ENCODE measurements at regions not wholly inside any gene's neighbourhood (a gene's known extent, or its start where the extent isn't known, plus 50 kb on each side); places are given as distances from the start of the nearest gene placed in this dataset.

DNA sequence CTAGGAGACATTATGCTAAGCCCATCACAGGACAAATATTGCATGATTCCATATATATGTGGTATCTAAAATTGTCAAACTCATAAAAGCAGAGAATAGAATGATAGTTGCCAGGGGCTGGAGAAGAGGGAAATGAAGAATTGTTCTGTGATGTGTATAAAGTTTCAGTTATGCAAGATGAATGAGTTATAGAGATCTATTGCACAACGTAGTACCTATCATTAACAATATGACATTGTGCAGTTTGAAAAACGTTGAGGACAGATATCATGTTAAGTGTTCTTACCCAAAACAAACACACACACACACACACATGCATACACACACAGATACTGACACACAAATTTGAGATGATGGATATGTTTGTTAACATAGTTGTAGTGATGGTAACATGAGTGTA, 871.6 kb upstream of the GOT2 start:
- H3K4me2 ChIP-seq = no peak overlapping the region

DNA sequence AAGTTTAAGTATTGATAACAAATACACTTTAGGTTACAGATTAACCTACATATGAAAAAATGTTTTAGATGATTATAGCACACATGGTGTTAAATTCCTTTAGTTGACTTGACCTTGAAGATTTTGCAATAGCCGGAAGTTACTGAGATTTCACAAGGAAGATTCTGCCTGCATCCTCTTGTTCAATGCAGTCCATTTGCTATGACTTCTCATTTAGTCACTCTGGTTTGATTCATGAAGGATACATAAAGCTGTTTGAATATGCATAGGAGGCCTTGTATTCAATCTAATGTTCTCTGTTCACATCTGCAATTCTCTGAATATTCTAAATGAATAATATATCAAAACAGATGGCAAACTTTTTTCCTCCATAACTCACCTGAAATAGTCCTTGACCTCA, 870.2 kb upstream of the GOT2 start:
- no peak overlapping the region for H3K4me2 ChIP-seq
- H2AFZ ChIP-seq = no peak overlapping the region
- Mint-ChIP-seq H3K4me1 (no peaks in the 10 kb centered on the region), H3K27me3 (ENCODE audit: insufficient read depth, low read depth, poor library complexity) (no peaks in the 10 kb centered on the region), H3K27ac (no peak overlapping the region), H3K36me3 (ENCODE audit: low read depth) (no peaks in the 10 kb centered on the region), H3K4me3 (no peak overlapping the region), H3K9me3 (no peaks in the 10 kb centered on the region)
- no peaks in the 10 kb centered on the region for H3K36me3 ChIP-seq (ENCODE audit: insufficient read depth)
- no peak overlapping the region for H3K4me3 ChIP-seq
- H4K20me1 ChIP-seq (replicated peaks; ENCODE audit: insufficient read depth) = no peaks in the 10 kb centered on the region
- H3K9me2 ChIP-seq (ENCODE audit: insufficient read depth) = no peaks in the 10 kb centered on the region
- H3K79me2 ChIP-seq (replicated peaks; ENCODE audit: insufficient read depth) = no peaks in the 10 kb centered on the region
- H3K4me1 ChIP-seq (ENCODE audit: insufficient read depth) = no peaks in the 10 kb centered on the region
- no peak overlapping the region for H3K27ac ChIP-seq (ENCODE audit: low read depth)
- no peaks in the 10 kb centered on the region for H3F3A ChIP-seq (replicated peaks; ENCODE audit: low read depth)
- no peak for DNase-seq (ENCODE audit: low spot score)
- ATAC-seq = no peak
- H3K27me3 ChIP-seq (ENCODE audit: insufficient read depth) = no peaks in the 10 kb centered on the region
- TF ChIP-seq EZH2phosphoT487 (IDR thresholded peaks at IDR 0.05; ENCODE audit: unreplicated experiment) (no peak), EZH2 (IDR thresholded peaks at IDR 0.05; ENCODE audit: low read depth, unreplicated experiment) (no peak), NANOG (IDR thresholded peaks at IDR 0.05; ENCODE audit: borderline replicate concordance) (no peak), JUNB (IDR thresholded peaks at IDR 0.05; ENCODE audit: unreplicated experiment) (no peak), ZNF331 (CRISPR knock-in tag; IDR thresholded peaks at IDR 0.05; ENCODE audit: low read depth) (no peak), STAT1 (IDR thresholded peaks at IDR 0.05; ENCODE audit: unreplicated experiment) (no peak), POLR2AphosphoS5 (IDR thresholded peaks at IDR 0.05; ENCODE audit: low read depth) (no peak), ZNF114 (CRISPR knock-in tag; IDR thresholded peaks at IDR 0.05) (no peak)
- TF ChIP-seq, protein P1, sequence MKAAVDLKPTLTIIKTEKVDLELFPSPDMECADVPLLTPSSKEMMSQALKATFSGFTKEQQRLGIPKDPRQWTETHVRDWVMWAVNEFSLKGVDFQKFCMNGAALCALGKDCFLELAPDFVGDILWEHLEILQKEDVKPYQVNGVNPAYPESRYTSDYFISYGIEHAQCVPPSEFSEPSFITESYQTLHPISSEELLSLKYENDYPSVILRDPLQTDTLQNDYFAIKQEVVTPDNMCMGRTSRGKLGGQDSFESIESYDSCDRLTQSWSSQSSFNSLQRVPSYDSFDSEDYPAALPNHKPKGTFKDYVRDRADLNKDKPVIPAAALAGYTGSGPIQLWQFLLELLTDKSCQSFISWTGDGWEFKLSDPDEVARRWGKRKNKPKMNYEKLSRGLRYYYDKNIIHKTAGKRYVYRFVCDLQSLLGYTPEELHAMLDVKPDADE (IDR thresholded peaks at IDR 0.05) = no peak
- TF ChIP-seq, protein P2, sequence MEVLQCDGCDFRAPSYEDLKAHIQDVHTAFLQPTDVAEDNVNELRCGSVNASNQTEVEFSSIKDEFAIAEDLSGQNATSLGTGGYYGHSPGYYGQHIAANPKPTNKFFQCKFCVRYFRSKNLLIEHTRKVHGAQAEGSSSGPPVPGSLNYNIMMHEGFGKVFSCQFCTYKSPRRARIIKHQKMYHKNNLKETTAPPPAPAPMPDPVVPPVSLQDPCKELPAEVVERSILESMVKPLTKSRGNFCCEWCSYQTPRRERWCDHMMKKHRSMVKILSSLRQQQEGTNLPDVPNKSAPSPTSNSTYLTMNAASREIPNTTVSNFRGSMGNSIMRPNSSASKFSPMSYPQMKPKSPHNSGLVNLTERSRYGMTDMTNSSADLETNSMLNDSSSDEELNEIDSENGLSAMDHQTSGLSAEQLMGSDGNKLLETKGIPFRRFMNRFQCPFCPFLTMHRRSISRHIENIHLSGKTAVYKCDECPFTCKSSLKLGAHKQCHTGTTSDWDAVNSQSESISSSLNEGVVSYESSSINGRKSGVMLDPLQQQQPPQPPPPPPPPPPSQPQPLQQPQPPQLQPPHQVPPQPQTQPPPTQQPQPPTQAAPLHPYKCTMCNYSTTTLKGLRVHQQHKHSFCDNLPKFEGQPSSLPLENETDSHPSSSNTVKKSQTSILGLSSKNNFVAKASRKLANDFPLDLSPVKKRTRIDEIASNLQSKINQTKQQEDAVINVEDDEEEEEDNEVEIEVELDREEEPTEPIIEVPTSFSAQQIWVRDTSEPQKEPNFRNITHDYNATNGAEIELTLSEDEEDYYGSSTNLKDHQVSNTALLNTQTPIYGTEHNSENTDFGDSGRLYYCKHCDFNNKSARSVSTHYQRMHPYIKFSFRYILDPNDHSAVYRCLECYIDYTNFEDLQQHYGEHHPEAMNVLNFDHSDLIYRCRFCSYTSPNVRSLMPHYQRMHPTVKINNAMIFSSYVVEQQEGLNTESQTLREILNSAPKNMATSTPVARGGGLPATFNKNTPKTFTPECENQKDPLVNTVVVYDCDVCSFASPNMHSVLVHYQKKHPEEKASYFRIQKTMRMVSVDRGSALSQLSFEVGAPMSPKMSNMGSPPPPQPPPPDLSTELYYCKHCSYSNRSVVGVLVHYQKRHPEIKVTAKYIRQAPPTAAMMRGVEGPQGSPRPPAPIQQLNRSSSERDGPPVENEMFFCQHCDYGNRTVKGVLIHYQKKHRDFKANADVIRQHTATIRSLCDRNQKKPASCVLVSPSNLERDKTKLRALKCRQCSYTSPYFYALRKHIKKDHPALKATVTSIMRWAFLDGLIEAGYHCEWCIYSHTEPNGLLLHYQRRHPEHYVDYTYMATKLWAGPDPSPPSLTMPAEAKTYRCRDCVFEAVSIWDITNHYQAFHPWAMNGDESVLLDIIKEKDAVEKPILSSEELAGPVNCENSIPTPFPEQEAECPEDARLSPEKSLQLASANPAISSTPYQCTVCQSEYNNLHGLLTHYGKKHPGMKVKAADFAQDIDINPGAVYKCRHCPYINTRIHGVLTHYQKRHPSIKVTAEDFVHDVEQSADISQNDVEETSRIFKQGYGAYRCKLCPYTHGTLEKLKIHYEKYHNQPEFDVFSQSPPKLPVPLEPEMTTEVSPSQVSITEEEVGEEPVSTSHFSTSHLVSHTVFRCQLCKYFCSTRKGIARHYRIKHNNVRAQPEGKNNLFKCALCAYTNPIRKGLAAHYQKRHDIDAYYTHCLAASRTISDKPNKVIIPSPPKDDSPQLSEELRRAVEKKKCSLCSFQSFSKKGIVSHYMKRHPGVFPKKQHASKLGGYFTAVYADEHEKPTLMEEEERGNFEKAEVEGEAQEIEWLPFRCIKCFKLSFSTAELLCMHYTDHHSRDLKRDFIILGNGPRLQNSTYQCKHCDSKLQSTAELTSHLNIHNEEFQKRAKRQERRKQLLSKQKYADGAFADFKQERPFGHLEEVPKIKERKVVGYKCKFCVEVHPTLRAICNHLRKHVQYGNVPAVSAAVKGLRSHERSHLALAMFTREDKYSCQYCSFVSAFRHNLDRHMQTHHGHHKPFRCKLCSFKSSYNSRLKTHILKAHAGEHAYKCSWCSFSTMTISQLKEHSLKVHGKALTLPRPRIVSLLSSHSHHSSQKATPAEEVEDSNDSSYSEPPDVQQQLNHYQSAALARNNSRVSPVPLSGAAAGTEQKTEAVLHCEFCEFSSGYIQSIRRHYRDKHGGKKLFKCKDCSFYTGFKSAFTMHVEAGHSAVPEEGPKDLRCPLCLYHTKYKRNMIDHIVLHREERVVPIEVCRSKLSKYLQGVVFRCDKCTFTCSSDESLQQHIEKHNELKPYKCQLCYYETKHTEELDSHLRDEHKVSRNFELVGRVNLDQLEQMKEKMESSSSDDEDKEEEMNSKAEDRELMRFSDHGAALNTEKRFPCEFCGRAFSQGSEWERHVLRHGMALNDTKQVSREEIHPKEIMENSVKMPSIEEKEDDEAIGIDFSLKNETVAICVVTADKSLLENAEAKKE (CRISPR knock-in tag; IDR thresholded peaks at IDR 0.05) = no peak
- TF ChIP-seq, protein P3, sequence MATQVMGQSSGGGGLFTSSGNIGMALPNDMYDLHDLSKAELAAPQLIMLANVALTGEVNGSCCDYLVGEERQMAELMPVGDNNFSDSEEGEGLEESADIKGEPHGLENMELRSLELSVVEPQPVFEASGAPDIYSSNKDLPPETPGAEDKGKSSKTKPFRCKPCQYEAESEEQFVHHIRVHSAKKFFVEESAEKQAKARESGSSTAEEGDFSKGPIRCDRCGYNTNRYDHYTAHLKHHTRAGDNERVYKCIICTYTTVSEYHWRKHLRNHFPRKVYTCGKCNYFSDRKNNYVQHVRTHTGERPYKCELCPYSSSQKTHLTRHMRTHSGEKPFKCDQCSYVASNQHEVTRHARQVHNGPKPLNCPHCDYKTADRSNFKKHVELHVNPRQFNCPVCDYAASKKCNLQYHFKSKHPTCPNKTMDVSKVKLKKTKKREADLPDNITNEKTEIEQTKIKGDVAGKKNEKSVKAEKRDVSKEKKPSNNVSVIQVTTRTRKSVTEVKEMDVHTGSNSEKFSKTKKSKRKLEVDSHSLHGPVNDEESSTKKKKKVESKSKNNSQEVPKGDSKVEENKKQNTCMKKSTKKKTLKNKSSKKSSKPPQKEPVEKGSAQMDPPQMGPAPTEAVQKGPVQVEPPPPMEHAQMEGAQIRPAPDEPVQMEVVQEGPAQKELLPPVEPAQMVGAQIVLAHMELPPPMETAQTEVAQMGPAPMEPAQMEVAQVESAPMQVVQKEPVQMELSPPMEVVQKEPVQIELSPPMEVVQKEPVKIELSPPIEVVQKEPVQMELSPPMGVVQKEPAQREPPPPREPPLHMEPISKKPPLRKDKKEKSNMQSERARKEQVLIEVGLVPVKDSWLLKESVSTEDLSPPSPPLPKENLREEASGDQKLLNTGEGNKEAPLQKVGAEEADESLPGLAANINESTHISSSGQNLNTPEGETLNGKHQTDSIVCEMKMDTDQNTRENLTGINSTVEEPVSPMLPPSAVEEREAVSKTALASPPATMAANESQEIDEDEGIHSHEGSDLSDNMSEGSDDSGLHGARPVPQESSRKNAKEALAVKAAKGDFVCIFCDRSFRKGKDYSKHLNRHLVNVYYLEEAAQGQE (IDR thresholded peaks at IDR 0.05; ENCODE audit: unreplicated experiment) = no peak

More for the DNA sequence above, 871.6 kb upstream of the GOT2 start:
- H3K27me3 ChIP-seq (ENCODE audit: insufficient read depth) = no peaks in the 10 kb centered on the region
- no peaks in the 10 kb centered on the region for H3K4me1 ChIP-seq (ENCODE audit: insufficient read depth)
- Mint-ChIP-seq H3K36me3 (ENCODE audit: low read depth) (no peaks in the 10 kb centered on the region), H3K4me1 (no peaks in the 10 kb centered on the region), H3K27ac (no peak overlapping the region), H3K9me3 (no peaks in the 10 kb centered on the region), H3K27me3 (ENCODE audit: insufficient read depth, low read depth, poor library complexity) (no peaks in the 10 kb centered on the region), H3K4me3 (no peak overlapping the region)
- no peaks in the 10 kb centered on the region for H3K36me3 ChIP-seq (ENCODE audit: insufficient read depth)
- ATAC-seq (no peak), DNase-seq (ENCODE audit: low spot score) (no peak)
- H2AFZ ChIP-seq = no peak overlapping the region
- H3K9me2 ChIP-seq (ENCODE audit: insufficient read depth) = no peaks in the 10 kb centered on the region
- TF ChIP-seq EZH2phosphoT487 (IDR thresholded peaks at IDR 0.05; ENCODE audit: unreplicated experiment) = no peak
- no peaks in the 10 kb centered on the region for H4K20me1 ChIP-seq (replicated peaks; ENCODE audit: insufficient read depth)
- H3K27ac ChIP-seq (ENCODE audit: low read depth) = no peak overlapping the region
- H3F3A ChIP-seq (replicated peaks; ENCODE audit: low read depth) = no peaks in the 10 kb centered on the region
- no peak overlapping the region for H3K4me3 ChIP-seq
- no peaks in the 10 kb centered on the region for H3K79me2 ChIP-seq (replicated peaks; ENCODE audit: insufficient read depth)
